ENCODE measurements at regions not wholly inside any gene's neighbourhood (a gene's known extent, or its start where the extent isn't known, plus 50 kb on each side); places are given as distances from the start of the nearest gene placed in this dataset.

DNA sequence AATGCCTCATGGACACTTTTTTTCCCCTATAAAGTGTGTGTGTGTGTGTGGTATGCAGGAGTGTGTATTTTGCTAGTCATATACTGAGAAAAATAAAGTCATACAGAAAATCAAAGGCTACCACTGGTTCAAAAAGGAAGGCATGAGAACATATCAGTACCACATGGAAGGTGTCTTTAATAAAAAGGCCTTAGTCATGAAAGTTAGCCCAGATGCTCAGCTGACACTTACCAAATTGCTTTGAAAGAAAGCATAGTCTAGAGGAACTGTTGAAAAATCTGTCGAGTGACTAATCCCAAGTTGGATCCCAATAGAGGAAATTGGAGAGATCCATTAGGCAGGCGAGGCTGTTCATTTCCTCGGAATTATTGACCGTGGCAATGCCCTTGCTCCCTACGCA is 432.9 kb upstream of the CFAP20DC start:
- Histone ChIP-seq H3K4me3 (no peak overlapping the region), H3K27ac (no peak overlapping the region), H3K4me1 (no peaks in the 10 kb centered on the region), H3K27me3 (no peaks in the 10 kb centered on the region), H3K36me3 (no peaks in the 10 kb centered on the region), H3K9me3 (no peaks in the 10 kb centered on the region)
- DNase-seq = no peak
- no peak for TF ChIP-seq EP300 (IDR thresholded peaks at IDR 0.05)
- TF ChIP-seq CTCF (IDR thresholded peaks at IDR 0.05) = no peak
- TF ChIP-seq POLR2A (IDR thresholded peaks at IDR 0.05) = no peak
- TF ChIP-seq POLR2AphosphoS5 (IDR thresholded peaks at IDR 0.05) = no peak
- WGBS, 2 donors = 90 to 92% methylated on average over 5 of the region's 5 CpGs
- intact Hi-C loops (cut with DNase I) = no loop called here

GRCh38 chr3:59481776-59482400 is 432.1 kb upstream of the CFAP20DC start:
- TF ChIP-seq POLR2A (IDR thresholded peaks at IDR 0.05) (no peak), CTCF (IDR thresholded peaks at IDR 0.05) (no peak), EP300 (IDR thresholded peaks at IDR 0.05) (no peak), POLR2AphosphoS5 (IDR thresholded peaks at IDR 0.05) (no peak)
- Histone ChIP-seq H3K4me1 (no peaks in the 10 kb centered on the region), H3K4me3 (no peak overlapping the region), H3K27me3 (no peaks in the 10 kb centered on the region), H3K9me3 (no peaks in the 10 kb centered on the region), H3K36me3 (no peaks in the 10 kb centered on the region), H3K27ac (no peak overlapping the region)
- intact Hi-C loops (cut with DNase I) = no loop called here
- DNase-seq = no peak
- WGBS, 2 donors = 76 to 85% methylated on average over 3 of the region's 3 CpGs

- Histone ChIP-seq H3K36me3 (no peaks in the 10 kb centered on the region), H3K4me3 (no peak overlapping the region), H3K27me3 (no peaks in the 10 kb centered on the region), H3K27ac (no peak overlapping the region), H3K9me3 (no peaks in the 10 kb centered on the region), H3K4me1 (no peaks in the 10 kb centered on the region)
- 54 to 65% methylated on average over 5 of the region's 5 CpGs for WGBS, 2 donors
- intact Hi-C loops (cut with DNase I) = no loop called here
- DNase-seq = no peak
- no peak for TF ChIP-seq POLR2AphosphoS5 (IDR thresholded peaks at IDR 0.05)
- TF ChIP-seq POLR2A (IDR thresholded peaks at IDR 0.05) = no peak
- TF ChIP-seq EP300 (IDR thresholded peaks at IDR 0.05) = no peak
- no peak for TF ChIP-seq CTCF (IDR thresholded peaks at IDR 0.05)
Measured at GRCh38 chr3:59480486-59480995, 430.7 kb upstream of the CFAP20DC start.

GRCh38 chr3:59473636-59474035 is 423.8 kb upstream of the CFAP20DC start:
- Histone ChIP-seq H3K27me3 (no peaks in the 10 kb centered on the region), H3K27ac (no peak overlapping the region), H3K4me3 (no peak overlapping the region), H3K4me1 (no peaks in the 10 kb centered on the region), H3K36me3 (no peaks in the 10 kb centered on the region), H3K9me3 (no peaks in the 10 kb centered on the region)
- WGBS, 2 donors = 68 to 76% methylated on average over 4 of the region's 4 CpGs
- TF ChIP-seq EP300 (IDR thresholded peaks at IDR 0.05) = no peak
- TF ChIP-seq POLR2A (IDR thresholded peaks at IDR 0.05) = no peak
- TF ChIP-seq POLR2AphosphoS5 (IDR thresholded peaks at IDR 0.05) = no peak
- no peak for TF ChIP-seq CTCF (IDR thresholded peaks at IDR 0.05)
- intact Hi-C loops (cut with DNase I) = no loop called here
- no peak for DNase-seq

- H3K27me3 ChIP-seq = no peaks in the 10 kb centered on the region
Measured at GRCh38 chr3:59472541-59472940, 422.7 kb upstream of the CFAP20DC start.

More at GRCh38 chr3:59472541-59472940, 422.7 kb upstream of the CFAP20DC start:
- Histone ChIP-seq H3K4me1 (no peaks in the 10 kb centered on the region), H3K36me3 (no peaks in the 10 kb centered on the region), H3K27ac (no peak overlapping the region), H3K4me3 (no peak overlapping the region), H3K9me3 (no peaks in the 10 kb centered on the region)
- TF ChIP-seq CTCF (IDR thresholded peaks at IDR 0.05) (no peak), POLR2AphosphoS5 (IDR thresholded peaks at IDR 0.05) (no peak), EP300 (IDR thresholded peaks at IDR 0.05) (no peak)
- DNase-seq = no peak
- 87 to 91% methylated on average over 3 of the region's 3 CpGs for WGBS, 2 donors
- intact Hi-C loops (cut with DNase I) = no loop called here

Data from sigmoid colon (tissue), 6 donors.